ENCODE measurements at regions not wholly inside any gene's neighbourhood (a gene's known extent, or its start where the extent isn't known, plus 50 kb on each side); places are given as distances from the start of the nearest gene placed in this dataset.

GRCh38 chr2:177335917-177336450, 56.6 kb upstream of the AGPS start:
- H3K9me3 Mint-ChIP-seq = no peaks in the 10 kb centered on the region
- H3K27ac Mint-ChIP-seq = no peak overlapping the region
- H3K4me3 Mint-ChIP-seq = no peak overlapping the region
- H3K27me3 Mint-ChIP-seq (ENCODE audit: low read depth in 2 of 2) = no peaks in the 10 kb centered on the region
- Histone ChIP-seq H3K4me1 (ENCODE audit: control insufficient read depth, insufficient read depth, low read length) (no peaks in the 10 kb centered on the region), H3K9me3 (ENCODE audit: control insufficient read depth, insufficient read depth, low read length) (no peaks in the 10 kb centered on the region), H3K27ac (ENCODE audit: low read length) (no peak overlapping the region), H3K4me3 (ENCODE audit: low read length) (no peak overlapping the region), H3K27me3 (ENCODE audit: control insufficient read depth, insufficient read depth, low read length) (no peaks in the 10 kb centered on the region), H3K36me3 (ENCODE audit: control insufficient read depth, insufficient read depth, low read length) (no peaks in the 10 kb centered on the region)
- peaks cover 0 to 8% of the 10 kb centered on the region in 2 donors for H3K4me1 Mint-ChIP-seq
- WGBS (ENCODE audit: insufficient coverage) = 60% methylated on average over 1 of the region's 1 CpG
- DNase-seq = no peak
- no peaks in the 10 kb centered on the region for H3K36me3 Mint-ChIP-seq
- no peak for ATAC-seq
- intact Hi-C loops (cut with micrococcal nuclease) = loop anchor here (1.0 to 5.0 kb wide), 4 partner anchors 80 to 427 kb away; no protein-coding TSS in a partner anchor
- no peak for TF ChIP-seq CTCF (IDR thresholded peaks at IDR 0.05)

DNA sequence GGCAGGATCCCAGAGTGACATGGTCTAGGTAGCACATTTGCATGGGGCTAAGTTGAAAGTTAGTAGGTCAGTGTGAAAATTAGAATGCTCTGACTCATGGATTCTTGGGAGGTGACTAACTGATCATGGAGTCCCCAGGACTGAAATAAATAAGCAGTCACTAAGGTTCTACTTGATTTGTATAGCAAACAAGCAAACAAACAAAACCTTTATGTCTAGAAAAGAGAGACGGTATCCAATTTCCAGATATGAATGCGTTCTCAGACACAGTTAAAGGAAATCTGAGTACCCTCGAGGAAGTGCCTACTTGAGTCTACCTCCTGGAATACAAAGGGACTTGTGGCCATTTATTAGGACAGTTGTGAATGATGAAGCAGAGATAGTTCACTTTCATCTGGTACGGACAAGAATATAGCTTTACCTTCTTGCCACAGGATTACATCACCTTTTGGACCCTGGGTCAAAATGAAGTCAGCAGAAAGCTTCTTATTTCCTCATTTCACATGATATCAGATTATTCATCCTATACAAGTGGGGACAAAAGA, 54.3 kb upstream of the AGPS start:
- ATAC-seq (no peak), DNase-seq (no peak)
- TF ChIP-seq CTCF (IDR thresholded peaks at IDR 0.05) = no peak
- H3K27me3 Mint-ChIP-seq (ENCODE audit: low read depth in 2 of 2) = no peaks in the 10 kb centered on the region
- no peaks in the 10 kb centered on the region for H3K4me1 Mint-ChIP-seq
- WGBS (ENCODE audit: insufficient coverage) = 82% methylated on average over 4 of the region's 4 CpGs
- no peaks in the 10 kb centered on the region for H3K36me3 Mint-ChIP-seq
- Histone ChIP-seq H3K9me3 (ENCODE audit: control insufficient read depth, insufficient read depth, low read length) (no peaks in the 10 kb centered on the region), H3K27me3 (ENCODE audit: control insufficient read depth, insufficient read depth, low read length) (no peaks in the 10 kb centered on the region), H3K36me3 (ENCODE audit: control insufficient read depth, insufficient read depth, low read length) (no peaks in the 10 kb centered on the region), H3K4me1 (ENCODE audit: control insufficient read depth, insufficient read depth, low read length) (no peaks in the 10 kb centered on the region), H3K27ac (ENCODE audit: low read length) (no peak overlapping the region), H3K4me3 (ENCODE audit: low read length) (no peak overlapping the region)
- no peak overlapping the region for H3K27ac Mint-ChIP-seq
- H3K9me3 Mint-ChIP-seq = no peaks in the 10 kb centered on the region
- intact Hi-C loops (cut with micrococcal nuclease) = loop anchor here (5.0 kb wide), 1 partner anchor 264 kb away; no protein-coding TSS in a partner anchor
- no peak overlapping the region for H3K4me3 Mint-ChIP-seq

DNA sequence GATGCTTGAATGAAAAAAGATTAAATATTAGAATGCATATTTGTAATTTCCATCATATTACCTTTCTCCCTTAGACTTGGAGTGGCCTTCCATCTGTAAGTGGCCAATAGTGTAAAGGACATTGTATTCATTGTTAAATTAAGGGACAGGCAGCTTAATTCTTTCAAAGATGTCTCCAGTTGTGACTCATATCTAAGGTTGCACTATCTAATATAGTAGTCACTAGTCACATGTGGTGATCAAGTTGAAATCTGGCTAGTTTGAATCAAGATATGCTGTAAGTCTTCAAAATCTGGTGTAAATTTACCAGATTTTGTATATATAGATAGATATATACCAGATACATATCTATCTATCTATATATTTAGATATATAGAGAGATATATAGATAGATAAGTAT, 52.4 kb upstream of the AGPS start:
- Histone ChIP-seq H3K4me3 (ENCODE audit: low read length) (no peak overlapping the region), H3K27ac (ENCODE audit: low read length) (no peak overlapping the region), H3K27me3 (ENCODE audit: control insufficient read depth, insufficient read depth, low read length) (no peaks in the 10 kb centered on the region), H3K36me3 (ENCODE audit: control insufficient read depth, insufficient read depth, low read length) (no peaks in the 10 kb centered on the region), H3K4me1 (ENCODE audit: control insufficient read depth, insufficient read depth, low read length) (no peaks in the 10 kb centered on the region), H3K9me3 (ENCODE audit: control insufficient read depth, insufficient read depth, low read length) (no peaks in the 10 kb centered on the region)
- H3K4me3 Mint-ChIP-seq = no peak overlapping the region
- no peaks in the 10 kb centered on the region for H3K4me1 Mint-ChIP-seq
- DNase-seq (no peak), ATAC-seq (no peak)
- intact Hi-C loops (cut with micrococcal nuclease) = no loop called here
- no peaks in the 10 kb centered on the region for H3K27me3 Mint-ChIP-seq (ENCODE audit: low read depth in 2 of 2)
- no peaks in the 10 kb centered on the region for H3K36me3 Mint-ChIP-seq
- no peak overlapping the region for H3K27ac Mint-ChIP-seq
- no peaks in the 10 kb centered on the region for H3K9me3 Mint-ChIP-seq
- no peak for TF ChIP-seq CTCF (IDR thresholded peaks at IDR 0.05)

- ATAC-seq (no peak), DNase-seq (no peak)
- 96% methylated on average over 4 of the region's 4 CpGs for WGBS (ENCODE audit: insufficient coverage)
- no peaks in the 10 kb centered on the region for H3K36me3 Mint-ChIP-seq
- H3K36me3 ChIP-seq (ENCODE audit: control insufficient read depth, insufficient read depth, low read length) = no peaks in the 10 kb centered on the region
- H3K9me3 Mint-ChIP-seq = no peaks in the 10 kb centered on the region
- H3K27me3 ChIP-seq (ENCODE audit: control insufficient read depth, insufficient read depth, low read length) = no peaks in the 10 kb centered on the region
- no peak overlapping the region for H3K27ac Mint-ChIP-seq
- H3K9me3 ChIP-seq (ENCODE audit: control insufficient read depth, insufficient read depth, low read length) = no peaks in the 10 kb centered on the region
- intact Hi-C loops (cut with micrococcal nuclease) = no loop called here
- no peaks in the 10 kb centered on the region for H3K4me1 ChIP-seq (ENCODE audit: control insufficient read depth, insufficient read depth, low read length)
- no peaks in the 10 kb centered on the region for H3K27me3 Mint-ChIP-seq (ENCODE audit: low read depth in 2 of 2)
- H3K4me1 Mint-ChIP-seq = no peaks in the 10 kb centered on the region
- TF ChIP-seq CTCF (IDR thresholded peaks at IDR 0.05) = no peak
- H3K4me3 Mint-ChIP-seq = no peak overlapping the region
- H3K4me3 ChIP-seq (ENCODE audit: low read length) = no peak overlapping the region
- no peak overlapping the region for H3K27ac ChIP-seq (ENCODE audit: low read length)
Observed at GRCh38 chr2:177342736-177343135, 49.8 kb upstream of the AGPS start.

Measured in natural killer cell (primary cell).